ENCODE measurements at regions not wholly inside any gene's neighbourhood (a gene's known extent, or its start where the extent isn't known, plus 50 kb on each side); places are given as distances from the start of the nearest gene placed in this dataset.

DNA sequence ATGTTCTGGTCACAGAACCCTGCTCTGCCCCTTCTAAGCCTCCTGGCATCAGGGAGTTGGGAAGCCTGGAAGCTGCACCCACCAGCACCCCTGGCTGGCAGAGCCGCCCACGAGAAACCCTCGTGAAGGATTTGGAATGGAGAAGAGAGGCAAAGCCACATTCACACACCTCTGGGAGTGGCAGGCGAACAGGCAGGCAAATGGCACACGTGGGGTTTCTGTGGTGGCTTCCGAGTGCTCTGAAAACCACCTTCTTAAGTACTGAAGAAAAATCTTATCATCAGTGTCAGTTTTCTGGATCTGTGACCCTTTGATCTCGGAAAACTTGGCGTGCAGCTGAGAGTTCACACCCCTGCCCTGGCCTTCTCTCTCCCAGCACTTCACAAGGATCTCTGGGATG, 442.2 kb upstream of the FRG1 start:
- H3K79me2 ChIP-seq (ENCODE audit: insufficient read depth, low read depth) = no peaks in the 10 kb centered on the region
- TF ChIP-seq, protein P1, sequence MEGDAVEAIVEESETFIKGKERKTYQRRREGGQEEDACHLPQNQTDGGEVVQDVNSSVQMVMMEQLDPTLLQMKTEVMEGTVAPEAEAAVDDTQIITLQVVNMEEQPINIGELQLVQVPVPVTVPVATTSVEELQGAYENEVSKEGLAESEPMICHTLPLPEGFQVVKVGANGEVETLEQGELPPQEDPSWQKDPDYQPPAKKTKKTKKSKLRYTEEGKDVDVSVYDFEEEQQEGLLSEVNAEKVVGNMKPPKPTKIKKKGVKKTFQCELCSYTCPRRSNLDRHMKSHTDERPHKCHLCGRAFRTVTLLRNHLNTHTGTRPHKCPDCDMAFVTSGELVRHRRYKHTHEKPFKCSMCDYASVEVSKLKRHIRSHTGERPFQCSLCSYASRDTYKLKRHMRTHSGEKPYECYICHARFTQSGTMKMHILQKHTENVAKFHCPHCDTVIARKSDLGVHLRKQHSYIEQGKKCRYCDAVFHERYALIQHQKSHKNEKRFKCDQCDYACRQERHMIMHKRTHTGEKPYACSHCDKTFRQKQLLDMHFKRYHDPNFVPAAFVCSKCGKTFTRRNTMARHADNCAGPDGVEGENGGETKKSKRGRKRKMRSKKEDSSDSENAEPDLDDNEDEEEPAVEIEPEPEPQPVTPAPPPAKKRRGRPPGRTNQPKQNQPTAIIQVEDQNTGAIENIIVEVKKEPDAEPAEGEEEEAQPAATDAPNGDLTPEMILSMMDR (conservative IDR thresholded peaks at IDR 0.05; ENCODE audit: low read depth, low read length) = no peak

DNA sequence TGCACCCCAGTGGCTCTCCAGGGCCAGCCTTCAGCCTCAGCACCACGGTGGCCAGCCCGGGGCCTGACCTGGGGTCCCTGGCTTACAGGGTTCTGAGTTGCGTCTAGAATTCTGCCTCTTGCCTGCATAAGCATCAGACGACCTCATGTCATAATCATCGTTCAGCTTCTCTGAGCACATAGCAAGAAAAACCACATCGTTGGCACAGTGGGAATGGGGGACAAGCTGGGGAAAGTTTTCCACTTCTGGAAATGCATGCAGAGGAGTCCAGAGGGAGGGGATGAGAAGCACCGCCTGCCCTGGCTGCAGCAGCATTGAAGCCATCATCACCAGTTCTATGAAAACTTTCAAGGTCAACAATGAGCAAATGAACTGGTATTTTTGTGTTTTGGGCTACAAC, 441.0 kb upstream of the FRG1 start:
- TF ChIP-seq, protein P1 (conservative IDR thresholded peaks at IDR 0.05; ENCODE audit: low read depth, low read length) = no peak
- H3K27ac ChIP-seq = no peak overlapping the region
- H3K27me3 ChIP-seq (ENCODE audit: insufficient read depth, low read depth) = no peaks in the 10 kb centered on the region
- H3K4me2 ChIP-seq = no peak overlapping the region
- H4K20me1 ChIP-seq (ENCODE audit: insufficient read depth) = no peaks in the 10 kb centered on the region
- H3K36me3 ChIP-seq (ENCODE audit: insufficient read depth) = no peaks in the 10 kb centered on the region
- no peak overlapping the region for H2AFZ ChIP-seq (ENCODE audit: low read depth)
- H3K9ac ChIP-seq = no peak overlapping the region
- no peaks in the 10 kb centered on the region for H3K79me2 ChIP-seq (ENCODE audit: insufficient read depth, low read depth)
- H3K4me3 ChIP-seq (IDR thresholded peaks at IDR 0.05; ENCODE audit: insufficient read depth, low read depth, low read length) = no peak overlapping the region
- H3K4me1 ChIP-seq (ENCODE audit: low read depth, poor library complexity, severe bottlenecking) = peaks cover 30% of the 10 kb centered on the region

More for the DNA sequence above, 442.2 kb upstream of the FRG1 start:
- Histone ChIP-seq H2AFZ (ENCODE audit: low read depth) (no peak overlapping the region), H3K27ac (no peak overlapping the region), H3K36me3 (ENCODE audit: insufficient read depth) (no peaks in the 10 kb centered on the region), H3K4me2 (no peak overlapping the region), H3K27me3 (ENCODE audit: insufficient read depth, low read depth) (no peaks in the 10 kb centered on the region), H4K20me1 (ENCODE audit: insufficient read depth) (no peaks in the 10 kb centered on the region), H3K4me1 (ENCODE audit: low read depth, poor library complexity, severe bottlenecking) (peaks cover 18% of the 10 kb centered on the region), H3K4me3 (IDR thresholded peaks at IDR 0.05; ENCODE audit: insufficient read depth, low read depth, low read length) (no peak overlapping the region), H3K9ac (no peak overlapping the region)

DNA sequence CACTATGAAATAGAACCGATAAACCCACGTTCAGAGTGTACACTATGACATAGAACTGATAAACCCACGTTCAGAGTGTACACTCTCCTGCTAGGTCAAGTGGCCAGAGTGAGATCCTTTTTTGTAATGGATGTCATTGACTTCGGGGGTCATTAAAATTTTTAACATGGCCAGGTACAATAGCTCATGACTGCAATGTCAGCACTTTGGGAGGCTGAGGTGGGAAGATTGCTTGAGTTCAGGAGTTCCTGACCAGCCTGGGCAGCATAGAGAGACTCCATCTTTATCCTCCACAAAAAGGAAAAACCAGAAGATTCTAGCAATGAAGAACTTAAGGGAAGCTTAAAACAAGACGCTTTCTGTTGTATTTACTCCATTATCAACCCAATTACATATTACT, 439.7 kb upstream of the FRG1 start:
- H3K4me3 ChIP-seq (IDR thresholded peaks at IDR 0.05; ENCODE audit: insufficient read depth, low read depth, low read length) = no peak overlapping the region
- no peaks in the 10 kb centered on the region for H4K20me1 ChIP-seq (ENCODE audit: insufficient read depth)
- H3K9ac ChIP-seq = no peak overlapping the region
- H3K27me3 ChIP-seq (ENCODE audit: insufficient read depth, low read depth) = no peaks in the 10 kb centered on the region
- no peak overlapping the region for H3K4me2 ChIP-seq
- no peak overlapping the region for H3K27ac ChIP-seq
- TF ChIP-seq, protein P1 (conservative IDR thresholded peaks at IDR 0.05; ENCODE audit: low read depth, low read length) = no peak
- H3K79me2 ChIP-seq (ENCODE audit: insufficient read depth, low read depth) = no peaks in the 10 kb centered on the region
- no peak overlapping the region for H2AFZ ChIP-seq (ENCODE audit: low read depth)
- peaks cover 31% of the 10 kb centered on the region for H3K4me1 ChIP-seq (ENCODE audit: low read depth, poor library complexity, severe bottlenecking)
- no peaks in the 10 kb centered on the region for H3K36me3 ChIP-seq (ENCODE audit: insufficient read depth)

DNA sequence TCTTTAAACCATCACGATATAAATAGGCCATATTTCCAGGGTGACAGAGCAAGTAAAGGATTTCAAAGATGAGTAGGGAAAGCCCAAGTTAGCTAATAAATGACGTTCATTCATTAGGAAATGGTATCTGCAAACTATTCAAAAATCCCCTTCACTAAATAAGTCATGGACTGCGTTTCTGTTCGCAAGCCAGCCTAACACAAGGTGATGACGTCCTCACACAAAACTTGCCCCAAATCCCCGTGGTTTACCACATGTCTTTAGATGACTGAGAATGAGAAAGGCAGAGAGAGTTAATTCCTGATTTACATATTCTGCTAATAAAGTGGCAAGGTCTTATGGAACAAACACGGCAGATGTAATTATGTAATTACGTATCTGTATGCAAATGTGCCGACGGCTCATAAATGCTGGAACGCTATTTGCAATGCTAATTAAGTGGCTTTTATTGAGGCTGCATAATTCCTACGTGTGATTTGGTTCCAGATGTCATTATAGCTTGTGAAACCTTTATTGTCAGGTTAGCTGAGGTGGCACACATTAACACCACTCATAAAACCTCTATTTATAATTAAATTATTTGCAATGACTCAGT, 437.7 kb upstream of the FRG1 start:
- H3K36me3 ChIP-seq (ENCODE audit: insufficient read depth) = no peaks in the 10 kb centered on the region
- no peak overlapping the region; the same call in 1 of the 2 replicates for H3K9ac ChIP-seq
- H4K20me1 ChIP-seq (ENCODE audit: insufficient read depth) = no peaks in the 10 kb centered on the region
- H2AFZ ChIP-seq (ENCODE audit: low read depth) = peak overlapping the region; percentile 10; the same call in 1 of the 2 replicates
- peak overlapping the region; percentile 72 for H3K4me2 ChIP-seq
- H3K4me1 ChIP-seq (ENCODE audit: low read depth, poor library complexity, severe bottlenecking) = peaks cover 31% of the 10 kb centered on the region
- H3K27me3 ChIP-seq (ENCODE audit: insufficient read depth, low read depth) = no peaks in the 10 kb centered on the region
- H3K27ac ChIP-seq = peak overlapping the region; percentile 18; the same call in 1 of the 2 replicates
- TF ChIP-seq, protein P1 (conservative IDR thresholded peaks at IDR 0.05; ENCODE audit: low read depth, low read length) = no peak
- no peaks in the 10 kb centered on the region for H3K79me2 ChIP-seq (ENCODE audit: insufficient read depth, low read depth)
- no peak overlapping the region for H3K4me3 ChIP-seq (IDR thresholded peaks at IDR 0.05; ENCODE audit: insufficient read depth, low read depth, low read length)
